ENCODE measurements at regions not wholly inside any gene's neighbourhood (a gene's known extent, or its start where the extent isn't known, plus 50 kb on each side); places are given as distances from the start of the nearest gene placed in this dataset.

DNA sequence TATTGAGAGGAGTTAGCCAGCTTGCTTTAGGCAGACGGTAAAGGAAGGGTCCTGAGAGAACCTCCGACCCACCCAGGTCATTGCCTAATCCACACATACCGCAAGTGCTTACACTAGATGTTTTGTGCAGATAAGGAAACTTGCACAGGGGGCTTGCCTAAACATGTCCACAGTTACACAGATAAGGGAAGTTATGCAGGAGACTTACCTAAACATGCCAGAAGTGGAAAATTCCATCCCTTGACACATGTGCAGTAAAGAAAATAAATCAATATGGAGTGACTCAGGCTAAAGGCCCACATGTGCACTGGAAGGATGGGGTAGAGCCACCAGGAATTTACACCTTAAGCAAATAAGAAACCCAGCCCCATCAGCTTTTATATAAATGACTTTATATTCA, 232.8 kb upstream of the HDX start:
- no peak for TF ChIP-seq EZH2 (IDR thresholded peaks at IDR 0.05; ENCODE audit: borderline replicate concordance, low read length)
- TF ChIP-seq, protein P1, sequence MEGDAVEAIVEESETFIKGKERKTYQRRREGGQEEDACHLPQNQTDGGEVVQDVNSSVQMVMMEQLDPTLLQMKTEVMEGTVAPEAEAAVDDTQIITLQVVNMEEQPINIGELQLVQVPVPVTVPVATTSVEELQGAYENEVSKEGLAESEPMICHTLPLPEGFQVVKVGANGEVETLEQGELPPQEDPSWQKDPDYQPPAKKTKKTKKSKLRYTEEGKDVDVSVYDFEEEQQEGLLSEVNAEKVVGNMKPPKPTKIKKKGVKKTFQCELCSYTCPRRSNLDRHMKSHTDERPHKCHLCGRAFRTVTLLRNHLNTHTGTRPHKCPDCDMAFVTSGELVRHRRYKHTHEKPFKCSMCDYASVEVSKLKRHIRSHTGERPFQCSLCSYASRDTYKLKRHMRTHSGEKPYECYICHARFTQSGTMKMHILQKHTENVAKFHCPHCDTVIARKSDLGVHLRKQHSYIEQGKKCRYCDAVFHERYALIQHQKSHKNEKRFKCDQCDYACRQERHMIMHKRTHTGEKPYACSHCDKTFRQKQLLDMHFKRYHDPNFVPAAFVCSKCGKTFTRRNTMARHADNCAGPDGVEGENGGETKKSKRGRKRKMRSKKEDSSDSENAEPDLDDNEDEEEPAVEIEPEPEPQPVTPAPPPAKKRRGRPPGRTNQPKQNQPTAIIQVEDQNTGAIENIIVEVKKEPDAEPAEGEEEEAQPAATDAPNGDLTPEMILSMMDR (IDR thresholded peaks at IDR 0.05; ENCODE audit: low read length) = no peak
- Histone ChIP-seq H3K79me2 (ENCODE audit: insufficient read depth, low read length) (no peaks in the 10 kb centered on the region), H3K9ac (ENCODE audit: low read length) (no peak overlapping the region), H3K4me1 (ENCODE audit: insufficient read depth, low read length, severe bottlenecking) (no peaks in the 10 kb centered on the region), H3F3A (ENCODE audit: insufficient read depth, low read length) (no peaks in the 10 kb centered on the region), H3K4me3 (ENCODE audit: low read depth, low read length, poor library complexity, severe bottlenecking) (no peak overlapping the region), H3K9me2 (ENCODE audit: low read depth, low read length) (no peaks in the 10 kb centered on the region), H2AFZ (ENCODE audit: low read length) (no peak overlapping the region), H3K27me3 (ENCODE audit: insufficient read depth, low read length) (no peaks in the 10 kb centered on the region), H3K4me2 (ENCODE audit: low read length) (no peak overlapping the region), H3K9me3 (ENCODE audit: low read length) (no peaks in the 10 kb centered on the region), H3K36me3 (ENCODE audit: insufficient read depth, low read length) (no peaks in the 10 kb centered on the region), H3K27ac (ENCODE audit: low read depth, low read length, poor library complexity, severe bottlenecking) (no peak overlapping the region), H4K20me1 (ENCODE audit: insufficient read depth, low read length) (no peaks in the 10 kb centered on the region)

DNA sequence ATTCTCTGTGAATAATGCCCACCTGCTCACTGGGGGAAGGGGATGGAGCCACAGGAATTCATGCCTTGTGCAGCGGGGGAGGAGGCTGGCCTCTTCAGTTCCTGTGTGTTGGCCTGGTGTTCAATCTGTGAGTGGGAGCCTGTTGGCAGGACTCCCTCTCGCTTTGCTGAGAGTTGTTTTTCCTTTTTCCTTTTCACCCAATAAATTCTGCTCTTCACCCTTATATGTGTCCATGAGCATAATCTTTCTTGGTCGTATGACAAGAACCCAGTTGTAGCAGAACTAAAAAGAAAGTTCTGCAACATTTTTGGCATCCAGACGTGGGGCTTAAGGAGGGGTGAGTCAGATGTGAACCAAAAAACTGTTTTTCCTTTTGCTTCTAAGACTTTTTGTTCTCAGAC, 235.2 kb upstream of the HDX start:
- no peaks in the 10 kb centered on the region for H3K27me3 ChIP-seq (ENCODE audit: insufficient read depth, low read length)
- H3K79me2 ChIP-seq (ENCODE audit: insufficient read depth, low read length) = no peaks in the 10 kb centered on the region
- no peaks in the 10 kb centered on the region for H3K9me3 ChIP-seq (ENCODE audit: low read length)
- no peaks in the 10 kb centered on the region for H3K4me1 ChIP-seq (ENCODE audit: insufficient read depth, low read length, severe bottlenecking)
- H4K20me1 ChIP-seq (ENCODE audit: insufficient read depth, low read length) = no peaks in the 10 kb centered on the region
- H2AFZ ChIP-seq (ENCODE audit: low read length) = no peak overlapping the region
- H3K9me2 ChIP-seq (ENCODE audit: low read depth, low read length) = no peaks in the 10 kb centered on the region
- no peak overlapping the region for H3K9ac ChIP-seq (ENCODE audit: low read length)
- H3K4me2 ChIP-seq (ENCODE audit: low read length) = no peak overlapping the region
- TF ChIP-seq EZH2 (IDR thresholded peaks at IDR 0.05; ENCODE audit: borderline replicate concordance, low read length) = no peak
- TF ChIP-seq, protein P1 (IDR thresholded peaks at IDR 0.05; ENCODE audit: low read length) = no peak
- no peaks in the 10 kb centered on the region for H3K36me3 ChIP-seq (ENCODE audit: insufficient read depth, low read length)
- H3F3A ChIP-seq (ENCODE audit: insufficient read depth, low read length) = no peaks in the 10 kb centered on the region
- no peak overlapping the region for H3K27ac ChIP-seq (ENCODE audit: low read depth, low read length, poor library complexity, severe bottlenecking)
- H3K4me3 ChIP-seq (ENCODE audit: low read depth, low read length, poor library complexity, severe bottlenecking) = no peak overlapping the region

DNA sequence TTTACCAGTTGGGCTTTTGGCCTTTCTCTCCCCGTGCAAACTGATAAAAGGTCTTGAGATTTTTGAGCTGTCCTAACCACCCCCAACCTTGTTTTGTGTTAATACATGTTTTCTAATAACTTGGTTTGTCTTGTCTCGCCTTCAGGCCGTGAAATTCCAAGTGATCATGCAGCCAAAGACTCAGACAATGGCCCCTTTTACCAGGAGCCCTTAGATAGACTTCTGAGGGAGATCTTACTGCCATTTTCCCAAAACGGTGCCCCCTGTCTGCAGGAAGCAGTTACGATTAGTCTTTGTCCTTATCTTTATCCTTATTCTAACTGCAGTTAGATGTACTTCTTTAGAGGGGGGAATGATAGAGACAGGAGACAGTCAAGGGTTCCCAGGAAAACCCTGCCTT, 245.3 kb upstream of the HDX start:
- no peaks in the 10 kb centered on the region for H3K9me2 ChIP-seq (ENCODE audit: low read depth, low read length)
- H3K4me2 ChIP-seq (ENCODE audit: low read length) = no peak overlapping the region
- H2AFZ ChIP-seq (ENCODE audit: low read length) = no peak overlapping the region
- H3K27me3 ChIP-seq (ENCODE audit: insufficient read depth, low read length) = no peaks in the 10 kb centered on the region
- TF ChIP-seq EZH2 (IDR thresholded peaks at IDR 0.05; ENCODE audit: borderline replicate concordance, low read length) = no peak
- TF ChIP-seq, protein P1 (IDR thresholded peaks at IDR 0.05; ENCODE audit: low read length) = no peak
- no peaks in the 10 kb centered on the region for H4K20me1 ChIP-seq (ENCODE audit: insufficient read depth, low read length)
- no peaks in the 10 kb centered on the region for H3K79me2 ChIP-seq (ENCODE audit: insufficient read depth, low read length)
- H3K9ac ChIP-seq (ENCODE audit: low read length) = no peak overlapping the region
- no peaks in the 10 kb centered on the region for H3K9me3 ChIP-seq (ENCODE audit: low read length)
- no peak overlapping the region for H3K27ac ChIP-seq (ENCODE audit: low read depth, low read length, poor library complexity, severe bottlenecking)
- no peaks in the 10 kb centered on the region for H3F3A ChIP-seq (ENCODE audit: insufficient read depth, low read length)
- H3K36me3 ChIP-seq (ENCODE audit: insufficient read depth, low read length) = no peaks in the 10 kb centered on the region
- no peak overlapping the region for H3K4me3 ChIP-seq (ENCODE audit: low read depth, low read length, poor library complexity, severe bottlenecking)
- no peaks in the 10 kb centered on the region for H3K4me1 ChIP-seq (ENCODE audit: insufficient read depth, low read length, severe bottlenecking)

Measured in OCI-LY1 (cell line).